PFSK-1 (cell line): ENCODE measurements at regions not wholly inside any gene's neighbourhood (a gene's known extent, or its start where the extent isn't known, plus 50 kb on each side); places are given as distances from the start of the nearest gene placed in this dataset.

Experiments
- POLR2AphosphoS5 ChIP-seq: IDR thresholded peaks from 2 replicates; pipeline ENCODE4 v1.6.1; 2012; ENCODE audit warnings: low read depth, mild to moderate bottlenecking, control low read depth, low read length, moderate library complexity
- TF ChIP-seq, protein P1 (sequence below), 2 experiments: IDR thresholded peaks; 2 replicates each; pipeline versions ENCODE4 v1.6.1 to v1.8.0; 2011 to 2012; ENCODE audit warnings: low read depth in 2 of 2, low read length in 2 of 2, control low read depth in 1 of 2, inconsistent platforms in 1 of 2, mild to moderate bottlenecking in 1 of 2, moderate library complexity in 1 of 2; ENCODE audit not compliant: insufficient read depth in 1 of 2

DNA sequence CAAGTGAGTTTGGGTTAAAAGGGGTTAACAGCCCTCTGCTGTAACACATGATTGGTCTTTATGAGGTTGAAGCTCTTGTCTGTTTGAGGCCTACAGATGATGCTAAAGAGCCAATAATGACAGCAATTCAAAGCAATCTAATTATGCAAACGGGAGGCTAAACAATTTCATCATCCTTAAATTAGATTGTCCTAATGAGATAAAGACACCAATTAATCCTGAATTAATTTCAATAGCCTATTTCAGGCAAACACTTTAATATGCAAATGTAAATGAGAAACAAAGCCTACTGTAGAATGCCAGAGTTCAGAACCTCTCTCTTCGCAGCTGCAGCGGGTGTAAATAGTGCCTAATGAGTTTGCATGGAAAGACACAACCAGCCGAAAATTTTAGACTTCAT lies 504.7 kb upstream of the PBX1 start:
- no peak for TF ChIP-seq POLR2AphosphoS5
- TF ChIP-seq, protein P1, sequence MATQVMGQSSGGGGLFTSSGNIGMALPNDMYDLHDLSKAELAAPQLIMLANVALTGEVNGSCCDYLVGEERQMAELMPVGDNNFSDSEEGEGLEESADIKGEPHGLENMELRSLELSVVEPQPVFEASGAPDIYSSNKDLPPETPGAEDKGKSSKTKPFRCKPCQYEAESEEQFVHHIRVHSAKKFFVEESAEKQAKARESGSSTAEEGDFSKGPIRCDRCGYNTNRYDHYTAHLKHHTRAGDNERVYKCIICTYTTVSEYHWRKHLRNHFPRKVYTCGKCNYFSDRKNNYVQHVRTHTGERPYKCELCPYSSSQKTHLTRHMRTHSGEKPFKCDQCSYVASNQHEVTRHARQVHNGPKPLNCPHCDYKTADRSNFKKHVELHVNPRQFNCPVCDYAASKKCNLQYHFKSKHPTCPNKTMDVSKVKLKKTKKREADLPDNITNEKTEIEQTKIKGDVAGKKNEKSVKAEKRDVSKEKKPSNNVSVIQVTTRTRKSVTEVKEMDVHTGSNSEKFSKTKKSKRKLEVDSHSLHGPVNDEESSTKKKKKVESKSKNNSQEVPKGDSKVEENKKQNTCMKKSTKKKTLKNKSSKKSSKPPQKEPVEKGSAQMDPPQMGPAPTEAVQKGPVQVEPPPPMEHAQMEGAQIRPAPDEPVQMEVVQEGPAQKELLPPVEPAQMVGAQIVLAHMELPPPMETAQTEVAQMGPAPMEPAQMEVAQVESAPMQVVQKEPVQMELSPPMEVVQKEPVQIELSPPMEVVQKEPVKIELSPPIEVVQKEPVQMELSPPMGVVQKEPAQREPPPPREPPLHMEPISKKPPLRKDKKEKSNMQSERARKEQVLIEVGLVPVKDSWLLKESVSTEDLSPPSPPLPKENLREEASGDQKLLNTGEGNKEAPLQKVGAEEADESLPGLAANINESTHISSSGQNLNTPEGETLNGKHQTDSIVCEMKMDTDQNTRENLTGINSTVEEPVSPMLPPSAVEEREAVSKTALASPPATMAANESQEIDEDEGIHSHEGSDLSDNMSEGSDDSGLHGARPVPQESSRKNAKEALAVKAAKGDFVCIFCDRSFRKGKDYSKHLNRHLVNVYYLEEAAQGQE (IDR thresholded peaks at IDR 0.05; ENCODE audit: insufficient read depth in 1 of 2, low read depth in 2 of 2, low read length in 2 of 2): no peak
